ENCODE measurements at regions not wholly inside any gene's neighbourhood (a gene's known extent, or its start where the extent isn't known, plus 50 kb on each side); places are given as distances from the start of the nearest gene placed in this dataset.
A peak's percentile ranks its signal among the peaks of the same experiment; 100 is the strongest.

GRCh38 chr1:168473126-168473525 is 70.7 kb downstream of the XCL2 start:
- Histone ChIP-seq H3K9me3 (ENCODE audit: control insufficient read depth, low read length) (no peaks in the 10 kb centered on the region), H3K18ac (ENCODE audit: low read depth in 1 of 2, low read length in 2 of 2) (no peak overlapping the region), H3K4me3 (ENCODE audit: insufficient read depth in 1 of 2, low read depth in 1 of 2, low read length in 2 of 2) (no peak overlapping the region), H3K79me1 (replicated peaks; ENCODE audit: low read length, poor library complexity, severe bottlenecking) (no peaks in the 10 kb centered on the region), H2BK5ac (ENCODE audit: low read depth, low read length, poor library complexity, severe bottlenecking) (no peak overlapping the region), H2AK5ac (ENCODE audit: low read length, severe bottlenecking) (no peak overlapping the region), H3K14ac (ENCODE audit: low read length in 2 of 2) (no peak overlapping the region), H3K36me3 (ENCODE audit: control insufficient read depth in 1 of 2, insufficient read depth in 2 of 2, low read depth in 1 of 2, low read length in 2 of 2) (no peaks in the 10 kb centered on the region), H3K4ac (ENCODE audit: low read depth in 1 of 2, low read length in 2 of 2) (no peak overlapping the region), H3K4me1 (ENCODE audit: control insufficient read depth, insufficient read depth, low read depth, low read length) (peaks cover 5% of the 10 kb centered on the region), H2BK15ac (ENCODE audit: low read depth, poor library complexity, severe bottlenecking) (no peak overlapping the region), H2BK12ac (ENCODE audit: low read length in 2 of 2) (no peak overlapping the region), H3K23ac (ENCODE audit: low read length in 2 of 2) (no peak overlapping the region), H2AFZ (ENCODE audit: low read depth, low read length) (no peak overlapping the region), H3K27me3 (ENCODE audit: control insufficient read depth in 1 of 2, insufficient read depth in 1 of 2, low read length in 2 of 2) (no peaks in the 10 kb centered on the region), H2BK120ac (ENCODE audit: low read depth, low read length) (no peak overlapping the region), H4K8ac (ENCODE audit: low read length) (no peak overlapping the region), H3K4me2 (ENCODE audit: low read length, poor library complexity, severe bottlenecking) (no peak overlapping the region), H4K91ac (ENCODE audit: low read length) (no peak overlapping the region), H3K27ac (ENCODE audit: low read length, poor library complexity, severe bottlenecking) (no peak overlapping the region), H3K9ac (ENCODE audit: low read length) (no peak overlapping the region)
- DNase-seq, result no peak

- H3K14ac ChIP-seq (ENCODE audit: low read length in 2 of 2), result no peak overlapping the region
- 90% methylated on average over 1 of the region's 2 CpGs for WGBS
- DNase-seq, result no peak
Observed at GRCh38 chr1:168472223-168472622, 71.6 kb downstream of the XCL2 start.

GRCh38 chr1:168470901-168471431 is 72.8 kb downstream of the XCL2 start:
- H3K4me3 ChIP-seq (ENCODE audit: insufficient read depth in 1 of 2, low read depth in 1 of 2, low read length in 2 of 2), result peak overlapping the region in 1 of 2 experiments; percentile 38
- H3K9ac ChIP-seq (ENCODE audit: low read length), result peak overlapping the region; percentile 81
- H2AK5ac ChIP-seq (ENCODE audit: low read length, severe bottlenecking), result no peak overlapping the region
- no CpG with 5 or more reads among the region's 1 CpG for WGBS
- H2BK12ac ChIP-seq (ENCODE audit: low read length in 2 of 2), result no peak overlapping the region
- no peak overlapping the region for H3K4me2 ChIP-seq (ENCODE audit: low read length, poor library complexity, severe bottlenecking)
- H3K14ac ChIP-seq (ENCODE audit: low read length in 2 of 2), result no peak overlapping the region
- peak overlapping the region; percentile 79 for H3K27ac ChIP-seq (ENCODE audit: low read length, poor library complexity, severe bottlenecking)
- H4K91ac ChIP-seq (ENCODE audit: low read length), result no peak overlapping the region
- DNase-seq, result peak; percentile 94
- H3K36me3 ChIP-seq (ENCODE audit: control insufficient read depth in 1 of 2, insufficient read depth in 2 of 2, low read depth in 1 of 2, low read length in 2 of 2), result no peaks in the 10 kb centered on the region
- H3K4me1 ChIP-seq (ENCODE audit: control insufficient read depth, insufficient read depth, low read depth, low read length), result peaks cover 8% of the 10 kb centered on the region
- no peaks in the 10 kb centered on the region for H3K9me3 ChIP-seq (ENCODE audit: control insufficient read depth, low read length)
- no peak overlapping the region for H3K18ac ChIP-seq (ENCODE audit: low read depth in 1 of 2, low read length in 2 of 2)
- H2BK120ac ChIP-seq (ENCODE audit: low read depth, low read length), result no peak overlapping the region
- H2BK15ac ChIP-seq (ENCODE audit: low read depth, poor library complexity, severe bottlenecking), result no peak overlapping the region
- no peak overlapping the region for H2AFZ ChIP-seq (ENCODE audit: low read depth, low read length)
- no peaks in the 10 kb centered on the region for H3K79me1 ChIP-seq (replicated peaks; ENCODE audit: low read length, poor library complexity, severe bottlenecking)
- no peak overlapping the region for H3K23ac ChIP-seq (ENCODE audit: low read length in 2 of 2)
- H3K4ac ChIP-seq (ENCODE audit: low read depth in 1 of 2, low read length in 2 of 2), result no peak overlapping the region
- H3K27me3 ChIP-seq (ENCODE audit: control insufficient read depth in 1 of 2, insufficient read depth in 1 of 2, low read length in 2 of 2), result no peaks in the 10 kb centered on the region
- peak overlapping the region; percentile 77 for H2BK5ac ChIP-seq (ENCODE audit: low read depth, low read length, poor library complexity, severe bottlenecking)
- H4K8ac ChIP-seq (ENCODE audit: low read length), result no peak overlapping the region

More at GRCh38 chr1:168472223-168472622, 71.6 kb downstream of the XCL2 start:
- no peak overlapping the region for H3K27ac ChIP-seq (ENCODE audit: low read length, poor library complexity, severe bottlenecking)
- no peak overlapping the region for H2BK15ac ChIP-seq (ENCODE audit: low read depth, poor library complexity, severe bottlenecking)
- H2AK5ac ChIP-seq (ENCODE audit: low read length, severe bottlenecking), result no peak overlapping the region
- H3K9ac ChIP-seq (ENCODE audit: low read length), result no peak overlapping the region
- H2BK5ac ChIP-seq (ENCODE audit: low read depth, low read length, poor library complexity, severe bottlenecking), result no peak overlapping the region
- no peak overlapping the region for H2AFZ ChIP-seq (ENCODE audit: low read depth, low read length)
- no peak overlapping the region for H2BK12ac ChIP-seq (ENCODE audit: low read length in 2 of 2)
- no peak overlapping the region for H2BK120ac ChIP-seq (ENCODE audit: low read depth, low read length)
- H3K4ac ChIP-seq (ENCODE audit: low read depth in 1 of 2, low read length in 2 of 2), result no peak overlapping the region
- peaks cover 5% of the 10 kb centered on the region for H3K4me1 ChIP-seq (ENCODE audit: control insufficient read depth, insufficient read depth, low read depth, low read length)
- H3K36me3 ChIP-seq (ENCODE audit: control insufficient read depth in 1 of 2, insufficient read depth in 2 of 2, low read depth in 1 of 2, low read length in 2 of 2), result no peaks in the 10 kb centered on the region
- H3K9me3 ChIP-seq (ENCODE audit: control insufficient read depth, low read length), result no peaks in the 10 kb centered on the region
- no peaks in the 10 kb centered on the region for H3K79me1 ChIP-seq (replicated peaks; ENCODE audit: low read length, poor library complexity, severe bottlenecking)
- H4K91ac ChIP-seq (ENCODE audit: low read length), result no peak overlapping the region
- H3K4me2 ChIP-seq (ENCODE audit: low read length, poor library complexity, severe bottlenecking), result no peak overlapping the region
- no peak overlapping the region for H3K23ac ChIP-seq (ENCODE audit: low read length in 2 of 2)
- no peak overlapping the region for H3K4me3 ChIP-seq (ENCODE audit: insufficient read depth in 1 of 2, low read depth in 1 of 2, low read length in 2 of 2)
- H3K18ac ChIP-seq (ENCODE audit: low read depth in 1 of 2, low read length in 2 of 2), result no peak overlapping the region
- H3K27me3 ChIP-seq (ENCODE audit: control insufficient read depth in 1 of 2, insufficient read depth in 1 of 2, low read length in 2 of 2), result no peaks in the 10 kb centered on the region
- H4K8ac ChIP-seq (ENCODE audit: low read length), result no peak overlapping the region

GRCh38 chr1:168469690-168470089 is 74.1 kb downstream of the XCL2 start:
- H3K27ac ChIP-seq (ENCODE audit: low read length, poor library complexity, severe bottlenecking), result peak overlapping the region; percentile 79
- peak; percentile 77 for DNase-seq
- H4K91ac ChIP-seq (ENCODE audit: low read length), result no peak overlapping the region
- no peaks in the 10 kb centered on the region for H3K9me3 ChIP-seq (ENCODE audit: control insufficient read depth, low read length)
- no peak overlapping the region for H2AFZ ChIP-seq (ENCODE audit: low read depth, low read length)
- peak overlapping the region; percentile 97 for H2AK5ac ChIP-seq (ENCODE audit: low read length, severe bottlenecking)
- H3K18ac ChIP-seq (ENCODE audit: low read depth in 1 of 2, low read length in 2 of 2), result peak overlapping the region in 1 of 2 experiments; percentile 85
- H3K9ac ChIP-seq (ENCODE audit: low read length), result peak overlapping the region; percentile 81
- H3K4ac ChIP-seq (ENCODE audit: low read depth in 1 of 2, low read length in 2 of 2), result peak overlapping the region in 1 of 2 experiments; percentile 64
- H3K79me1 ChIP-seq (replicated peaks; ENCODE audit: low read length, poor library complexity, severe bottlenecking), result no peaks in the 10 kb centered on the region
- 23% methylated on average over 6 of the region's 6 CpGs for WGBS
- H2BK120ac ChIP-seq (ENCODE audit: low read depth, low read length), result peak overlapping the region; percentile 46
- H2BK5ac ChIP-seq (ENCODE audit: low read depth, low read length, poor library complexity, severe bottlenecking), result no peak overlapping the region
- peaks cover 8% of the 10 kb centered on the region for H3K4me1 ChIP-seq (ENCODE audit: control insufficient read depth, insufficient read depth, low read depth, low read length)
- H3K4me3 ChIP-seq (ENCODE audit: insufficient read depth in 1 of 2, low read depth in 1 of 2, low read length in 2 of 2), result no peak overlapping the region
- peak overlapping the region in 1 of 2 experiments; percentile 41 for H3K14ac ChIP-seq (ENCODE audit: low read length in 2 of 2)
- H2BK15ac ChIP-seq (ENCODE audit: low read depth, poor library complexity, severe bottlenecking), result no peak overlapping the region
- no peak overlapping the region for H3K4me2 ChIP-seq (ENCODE audit: low read length, poor library complexity, severe bottlenecking)
- H3K36me3 ChIP-seq (ENCODE audit: control insufficient read depth in 1 of 2, insufficient read depth in 2 of 2, low read depth in 1 of 2, low read length in 2 of 2), result no peaks in the 10 kb centered on the region
- H3K23ac ChIP-seq (ENCODE audit: low read length in 2 of 2), result no peak overlapping the region
- H3K27me3 ChIP-seq (ENCODE audit: control insufficient read depth in 1 of 2, insufficient read depth in 1 of 2, low read length in 2 of 2), result no peaks in the 10 kb centered on the region
- peak overlapping the region; percentile 4 for H4K8ac ChIP-seq (ENCODE audit: low read length)
- H2BK12ac ChIP-seq (ENCODE audit: low read length in 2 of 2), result peak overlapping the region in 1 of 2 experiments; percentile 54

Measured in mesenchymal stem cell (in vitro differentiated cells and primary cell).